IMR-90 (cell line): ENCODE measurements at regions not wholly inside any gene's neighbourhood (a gene's known extent, or its start where the extent isn't known, plus 50 kb on each side); places are given as distances from the start of the nearest gene placed in this dataset.

Experiments used
- ATAC-seq: fragments of 200-7000 bp; cut with Tn5 transposase; 2 replicates; pipeline ENCODE4 v1.9.1; 2020; ENCODE audit warnings: low read depth, mild to moderate bottlenecking, moderate library complexity
- BruUV-seq: library from RNA; stranded (reverse); fragments of 400-500 nt; replicated peaks from 2 replicates; lab custom pipeline; 2021; lab: Mats Ljungman, UMichigan
- CTCF ChIA-PET: fragments of 300-600 bp; formaldehyde crosslinking; extraction: SDS; loops from one replicate; lab custom pipeline; 2021; ENCODE audit warnings: antibody characterized with exemption; lab: Yijun Ruan, JAX
- POLR2A ChIA-PET: fragments of 300-600 bp; sonication (Branson Sonifier 250); formaldehyde crosslinking; loops from one replicate; lab custom pipeline; 2022; ENCODE audit warnings: antibody characterized with exemption; ENCODE audit not compliant: unreplicated experiment; lab: Charles Lee
- DNase-seq: peaks from one replicate; pipeline ENCODE4 v3.0.0; 2013
- H2AFZ ChIP-seq: replicated peaks from 2 replicates; pipeline ENCODE3; 2013; ENCODE audit warnings: low read length, mild to moderate bottlenecking; ENCODE audit not compliant: poor library complexity
- H2AK5ac ChIP-seq: 2 replicates; pipeline ENCODE4 v1.6.1; 2013; ENCODE audit warnings: low read depth, low read length, inconsistent platforms
- H2AK9ac ChIP-seq: replicated peaks from 2 replicates; pipeline ENCODE3; 2013; ENCODE audit warnings: mild to moderate bottlenecking, low read depth, low read length, moderate library complexity; ENCODE audit not compliant: poor library complexity
- H2BK120ac ChIP-seq: 2 replicates; pipeline ENCODE4 v1.6.1; 2013; ENCODE audit warnings: low read depth, low read length, inconsistent platforms
- H2BK15ac ChIP-seq: 3 replicates; pipeline ENCODE4 v1.6.1; 2013; ENCODE audit warnings: low read depth, low read length, inconsistent platforms
- H2BK20ac ChIP-seq: 2 replicates; pipeline ENCODE4 v1.6.1; 2013; ENCODE audit warnings: low read depth, mild to moderate bottlenecking, inconsistent platforms, low read length, moderate library complexity
- H2BK5ac ChIP-seq: 2 replicates; pipeline ENCODE4 v1.6.1; 2013; ENCODE audit warnings: mild to moderate bottlenecking, low read depth, low read length, inconsistent platforms; ENCODE audit not compliant: poor library complexity, severe bottlenecking
- H3K14ac ChIP-seq: replicated peaks from 2 replicates; pipeline ENCODE4 v1.6.1; 2013; ENCODE audit warnings: low read depth, low read length, inconsistent platforms
- H3K18ac ChIP-seq: 2 replicates; pipeline ENCODE4 v1.6.1; 2013; ENCODE audit warnings: low read depth, low read length, control low read depth
- H3K23ac ChIP-seq: 2 replicates; pipeline ENCODE4 v1.6.1; 2013; ENCODE audit warnings: low read depth, low read length, inconsistent platforms
- H3K27ac ChIP-seq: 2 replicates; pipeline ENCODE4 v1.5.1; 2013; ENCODE audit warnings: mild to moderate bottlenecking, control low read depth, low read length; ENCODE audit not compliant: insufficient read depth
- H3K27me3 ChIP-seq: 2 replicates; pipeline ENCODE4 v1.6.1; 2013; ENCODE audit warnings: low read length; ENCODE audit not compliant: control insufficient read depth, insufficient read depth
- H3K36me3 ChIP-seq: 2 replicates; pipeline ENCODE4 v1.6.1; 2013; ENCODE audit warnings: low read length, mixed read lengths; ENCODE audit not compliant: control insufficient read depth, insufficient read depth
- H3K4ac ChIP-seq: 2 replicates; pipeline ENCODE4 v1.6.1; 2013; ENCODE audit warnings: low read depth, low read length, inconsistent platforms
- H3K4me1 ChIP-seq: 2 replicates; pipeline ENCODE4 v1.6.1; 2013; ENCODE audit warnings: low read length, mixed read lengths; ENCODE audit not compliant: control insufficient read depth, insufficient read depth
- H3K4me2 ChIP-seq: 2 replicates; pipeline ENCODE4 v1.6.1; 2013; ENCODE audit warnings: low read depth, mild to moderate bottlenecking, control low read depth, low read length, moderate library complexity
- H3K4me3 ChIP-seq: 2 replicates; pipeline ENCODE4 v1.5.1; 2013; ENCODE audit warnings: low read depth, mild to moderate bottlenecking, control low read depth, low read length, moderate library complexity; ENCODE audit not compliant: insufficient read depth
- H3K56ac ChIP-seq: 2 replicates; pipeline ENCODE4 v1.6.1; 2013; ENCODE audit warnings: low read length, inconsistent platforms; ENCODE audit not compliant: insufficient read depth; ENCODE audit errors: extremely low read depth
- H3K79me1 ChIP-seq, 2 experiments: 2 replicates each; pipeline ENCODE4 v1.6.1; 2013; ENCODE audit warnings: low read length in 2 of 2, inconsistent platforms in 1 of 2, low read depth in 1 of 2
- H3K9ac ChIP-seq: 2 replicates; pipeline ENCODE4 v1.6.1; 2013; ENCODE audit warnings: low read depth, low read length, control low read depth
- H3K9me1 ChIP-seq: 2 replicates; pipeline ENCODE4 v1.6.1; 2013; ENCODE audit warnings: low read length, inconsistent platforms; ENCODE audit not compliant: insufficient read depth
- H3K9me3 ChIP-seq: 2 replicates; pipeline ENCODE4 v1.6.1; 2013; ENCODE audit warnings: low read length; ENCODE audit not compliant: control insufficient read depth, insufficient read depth
- H4K20me1 ChIP-seq: 2 replicates; pipeline ENCODE4 v1.6.1; 2013; ENCODE audit warnings: low read length, inconsistent platforms; ENCODE audit not compliant: insufficient read depth
- H4K5ac ChIP-seq: 2 replicates; pipeline ENCODE4 v1.6.1; 2013; ENCODE audit warnings: mild to moderate bottlenecking, low read depth, low read length, control low read depth
- H4K8ac ChIP-seq, 2 experiments: 2 replicates each; pipeline ENCODE4 v1.6.1; 2013; ENCODE audit warnings: low read depth in 2 of 2, low read length in 2 of 2, control low read depth in 1 of 2, inconsistent platforms in 1 of 2
- H4K91ac ChIP-seq: 2 replicates; pipeline ENCODE4 v1.6.1; 2013; ENCODE audit warnings: low read depth, low read length, inconsistent platforms; ENCODE audit not compliant: insufficient read depth
- BHLHE40 ChIP-seq: fragments of 150-350 bp; IDR thresholded peaks from 2 replicates; pipeline ENCODE4 v1.6.1; 2016; ENCODE audit warnings: mild to moderate bottlenecking, low read depth, low read length
- CEBPB ChIP-seq: IDR thresholded peaks from 2 replicates; pipeline ENCODE4 v1.6.1; 2012; ENCODE audit warnings: low read depth, low read length, improper control_type of control experiment
- CHD1 ChIP-seq: IDR thresholded peaks from 2 replicates; pipeline ENCODE4 v1.6.1; 2012; ENCODE audit warnings: low read depth, low read length, improper control_type of control experiment
- CTCF ChIP-seq: conservative IDR thresholded peaks from 2 replicates; pipeline ENCODE4 v1.5.1; 2012; ENCODE audit warnings: mild to moderate bottlenecking, low read depth, low read length, improper control_type of control experiment
- ELK1 ChIP-seq: fragments of 150-350 bp; IDR thresholded peaks from 2 replicates; pipeline ENCODE4 v1.6.1; 2016; ENCODE audit warnings: low read depth, mild to moderate bottlenecking, low read length, moderate library complexity, borderline replicate concordance
- FOS ChIP-seq: fragments of 150-350 bp; IDR thresholded peaks from 2 replicates; pipeline ENCODE4 v1.6.1; 2016; ENCODE audit warnings: low read depth, low read length
- MAFK ChIP-seq: IDR thresholded peaks from 2 replicates; pipeline ENCODE4 v1.6.1; 2012; ENCODE audit warnings: low read depth, low read length, improper control_type of control experiment
- MAZ ChIP-seq: IDR thresholded peaks from 2 replicates; pipeline ENCODE4 v1.6.1; 2012; ENCODE audit warnings: low read depth, mild to moderate bottlenecking, low read length, improper control_type of control experiment, moderate library complexity, borderline replicate concordance
- MXI1 ChIP-seq: IDR thresholded peaks from 2 replicates; pipeline ENCODE4 v1.6.1; 2012; ENCODE audit warnings: low read depth, mild to moderate bottlenecking, low read length, moderate library complexity, borderline replicate concordance
- NFE2L2 ChIP-seq: fragments of 150-350 bp; IDR thresholded peaks from 2 replicates; pipeline ENCODE4 v1.6.1; 2016; ENCODE audit warnings: low read depth, mild to moderate bottlenecking, low read length
- POLR2A ChIP-seq: IDR thresholded peaks from 2 replicates; pipeline ENCODE4 v1.6.1; 2012; ENCODE audit warnings: mild to moderate bottlenecking, low read depth, low read length
- RAD21 ChIP-seq: IDR thresholded peaks from 2 replicates; pipeline ENCODE4 v1.6.1; 2012; ENCODE audit warnings: low read length, improper control_type of control experiment
- RCOR1 ChIP-seq: IDR thresholded peaks from 2 replicates; pipeline ENCODE4 v1.6.1; 2012; ENCODE audit warnings: mild to moderate bottlenecking, low read length, improper control_type of control experiment; ENCODE audit not compliant: insufficient replicate concordance
- RFX5 ChIP-seq: IDR thresholded peaks from 2 replicates; pipeline ENCODE4 v1.8.0; 2012; ENCODE audit warnings: low read depth, mild to moderate bottlenecking, low read length, moderate library complexity
- SMC3 ChIP-seq: fragments of 150-350 bp; IDR thresholded peaks from 2 replicates; pipeline ENCODE4 v1.6.1; 2016; ENCODE audit warnings: low read depth, mild to moderate bottlenecking, antibody characterized with exemption, low read length, moderate library complexity
- USF2 ChIP-seq: fragments of 150-350 bp; IDR thresholded peaks from 2 replicates; pipeline ENCODE4 v1.6.1; 2017; ENCODE audit warnings: mild to moderate bottlenecking, antibody characterized with exemption, low read length, low read depth
- WGBS, 2 experiments: methylation state at CpG; one replicate each; pipeline versions ENCODE4 v1.1.5 to v1.1.7; 2013; ENCODE audit warnings: missing lambda C conversion rate in 2 of 2; ENCODE audit not compliant: insufficient read length in 1 of 2; ENCODE audit errors: extremely low coverage in 2 of 2; 5-methylcytosine and 5-hydroxymethylcytosine counted together
- dilution Hi-C: fragments of 300-500 bp; cut with HindIII; formaldehyde crosslinking; loops from one replicate; pipeline ENCODE4 v1.14.3; 2018; ENCODE audit warnings: low sequenced_read_pairs; ENCODE audit not compliant: unreplicated experiment
- in situ Hi-C: fragments of 300-500 bp; cut with MboI; formaldehyde crosslinking; loops from 3 replicates; pipeline ENCODE4 v1.14.3; 2019; ENCODE audit warnings: low sequenced_read_pairs, inconsistent platforms, mixed read lengths
- intact Hi-C: fragments of 100-400 bp; cut with micrococcal nuclease; formaldehyde crosslinking; loops from 2 replicates; pipeline ENCODE4 v1.10.0; 2022

GRCh38 chr15:60152386-60152785 lies 148.3 kb downstream of the FOXB1 start:
- ChIA-PET CTCF (no interaction called here), POLR2A (no interaction called here)
- no peak for DNase-seq
- Histone ChIP-seq H2BK120ac (no peak overlapping the region), H3K56ac (no peak overlapping the region), H2AK9ac (no peak overlapping the region), H3K27me3 (peaks cover 4% of the 10 kb centered on the region), H4K20me1 (no peaks in the 10 kb centered on the region), H3K9ac (no peak overlapping the region), H3K4me2 (no peak overlapping the region), H3K9me1 (no peaks in the 10 kb centered on the region), H3K27ac (no peak overlapping the region), H2AK5ac (no peak overlapping the region), H3K14ac (no peak overlapping the region), H2AFZ (no peak overlapping the region), H3K4me3 (no peak overlapping the region), H2BK20ac (no peak overlapping the region), H2BK5ac (no peak overlapping the region), H3K4me1 (no peaks in the 10 kb centered on the region), H3K4ac (no peak overlapping the region), H4K8ac (no peak overlapping the region), H3K9me3 (no peaks in the 10 kb centered on the region), H3K23ac (no peak overlapping the region), H3K36me3 (no peaks in the 10 kb centered on the region), H3K18ac (no peak overlapping the region), H4K5ac (no peak overlapping the region), H2BK15ac (no peak overlapping the region), H3K79me1 (no peaks in the 10 kb centered on the region), H4K91ac (no peak overlapping the region)
- intact Hi-C loops (no loop called here), dilution Hi-C loops (no loop called here), in situ Hi-C loops (no loop called here)
- WGBS, 2 experiments: 20% methylated on average over 1 of the region's 4 CpGs; no CpG with 5 or more reads in 1 of the 2 experiments
- no TSS peak for BruUV-seq
- no peak for TF ChIP-seq CHD1
- no peak for TF ChIP-seq RAD21
- no peak for TF ChIP-seq USF2
- TF ChIP-seq MXI1: no peak
- TF ChIP-seq CEBPB: no peak
- TF ChIP-seq RFX5: no peak
- TF ChIP-seq NFE2L2: no peak
- no peak for TF ChIP-seq MAZ
- TF ChIP-seq BHLHE40: no peak
- TF ChIP-seq RCOR1: no peak
- no peak for TF ChIP-seq ELK1
- TF ChIP-seq FOS: no peak
- no peak for TF ChIP-seq SMC3
- TF ChIP-seq CTCF: no peak
- TF ChIP-seq MAFK: no peak
- TF ChIP-seq POLR2A: no peak
- ATAC-seq: no peak
